GM12878 (cell line): ENCODE measurements at regions not wholly inside any gene's neighbourhood (a gene's known extent, or its start where the extent isn't known, plus 50 kb on each side); places are given as distances from the start of the nearest gene placed in this dataset.

ENCODE experiments used
- ATAC-seq: fragments of 200-7000 bp; cut with Tn5 transposase; 3 replicates; pipeline ENCODE4 v1.9.1; 2020; ENCODE audit warnings: mild to moderate bottlenecking, moderate library complexity
- BruUV-seq: library from RNA; stranded (reverse); fragments of 400-500 nt; replicated peaks from 2 replicates; lab custom pipeline; 2021; lab: Mats Ljungman, UMichigan
- CTCF ChIA-PET: fragments of 300-600 bp; sonication (Branson Sonifier 250); formaldehyde crosslinking; extraction: SDS; loops from one replicate; lab custom pipeline; 2021; ENCODE audit warnings: inconsistent platforms; lab: Yijun Ruan, JAX
- POLR2A ChIA-PET: fragments of 350-600 bp; formaldehyde crosslinking; extraction: SDS; loops from one replicate; lab custom pipeline; 2021; ENCODE audit warnings: inconsistent platforms; lab: Charles Lee
- RAD21 ChIA-PET: fragments of 300-600 bp; sonication (Branson Sonifier 250); formaldehyde crosslinking; loops from one replicate; lab custom pipeline; 2023; ENCODE audit warnings: antibody characterized with exemption; ENCODE audit not compliant: unreplicated experiment; lab: Charles Lee
- SMC1A ChIA-PET: fragments of 300-600 bp; sonication (Branson Sonifier 250); formaldehyde crosslinking; loops from one replicate; lab custom pipeline; 2023; ENCODE audit not compliant: unreplicated experiment, uncharacterized antibody; lab: Charles Lee
- DNase-seq: peaks from one replicate; pipeline ENCODE4 v3.0.0-alpha.2; 2011; ENCODE audit warnings: low read depth, low spot score
- FAIRE-seq: peaks from 3 replicates; lab custom pipeline; 2011; peaks lifted over from hg19 to GRCh38; lab: Jason Lieb, UNC
- H2AFZ ChIP-seq: 2 replicates; pipeline ENCODE4 v1.6.0; 2011; ENCODE audit warnings: low read depth, low read length, control low read depth; ENCODE audit not compliant: control insufficient read depth
- H3K27ac ChIP-seq: 2 replicates; pipeline ENCODE4 v1.5.1; 2011; ENCODE audit warnings: control low read depth; ENCODE audit not compliant: control insufficient read depth, insufficient read depth
- H3K27me3 ChIP-seq, 2 experiments: replicated peaks in 1 of 2; 2 replicates each; pipeline versions ENCODE4 v1.6.0 to v1.6.1; 2011; ENCODE audit warnings: low read length in 1 of 2; ENCODE audit not compliant: control insufficient read depth in 2 of 2, insufficient read depth in 2 of 2
- H3K36me3 ChIP-seq, 2 experiments: 2 replicates each; pipeline ENCODE4 v1.5.1; 2011; ENCODE audit warnings: low read length in 1 of 2; ENCODE audit not compliant: control insufficient read depth in 2 of 2, insufficient read depth in 2 of 2
- H3K4me1 ChIP-seq: 2 replicates; pipeline ENCODE4 v1.6.1; 2011; ENCODE audit warnings: mild to moderate bottlenecking, low read length, moderate library complexity, mixed read lengths; ENCODE audit not compliant: control insufficient read depth, insufficient read depth
- H3K4me2 ChIP-seq: 2 replicates; pipeline ENCODE4 v1.6.0; 2011; ENCODE audit warnings: control low read depth; ENCODE audit not compliant: control insufficient read depth, insufficient read depth
- H3K4me3 ChIP-seq: fragments of 200-600 bp; sonication (generic); 2 replicates; pipeline ENCODE4 v1.5.1; 2016
- H3K79me2 ChIP-seq: 2 replicates; pipeline ENCODE4 v1.6.0; 2011; ENCODE audit warnings: low read length; ENCODE audit not compliant: control insufficient read depth, insufficient read depth
- H3K9ac ChIP-seq: 2 replicates; pipeline ENCODE4 v1.8.0; 2011; ENCODE audit warnings: low read length, control low read depth, mixed read lengths; ENCODE audit not compliant: control insufficient read depth, insufficient read depth
- H3K9me3 ChIP-seq: replicated peaks from 3 replicates; pipeline ENCODE4 v1.5.1; 2011; ENCODE audit warnings: mild to moderate bottlenecking, low read length; ENCODE audit not compliant: control insufficient read depth, insufficient read depth
- H4K20me1 ChIP-seq: 2 replicates; pipeline ENCODE4 v1.6.0; 2011; ENCODE audit not compliant: control insufficient read depth, insufficient read depth
- CBX5 ChIP-seq: sonication (generic); IDR thresholded peaks from 2 replicates; pipeline ENCODE4 v1.6.1; 2016; ENCODE audit warnings: low read depth, moderate library complexity, mild to moderate bottlenecking, inconsistent platforms
- CEBPB ChIP-seq, 2 experiments: fragments of 150-350 bp in 1 of 2; IDR thresholded peaks; 2 replicates each; pipeline ENCODE4 v1.6.1; 2012 to 2014; ENCODE audit warnings: low read depth in 2 of 2, low read length in 2 of 2, borderline replicate concordance in 1 of 2, inconsistent platforms in 1 of 2
- FOS ChIP-seq: IDR thresholded peaks from 3 replicates; pipeline ENCODE4 v1.6.1; 2011; ENCODE audit warnings: borderline replicate concordance; ENCODE audit not compliant: insufficient read length; ENCODE audit errors: extremely low read depth
- HCFC1 ChIP-seq: fragments of 150-350 bp; IDR thresholded peaks from 2 replicates; pipeline ENCODE4 v1.6.1; 2014; ENCODE audit warnings: low read length
- SUZ12 ChIP-seq: fragments of 200-600 bp; sonication (generic); IDR thresholded peaks from one replicate; pipeline ENCODE4 v1.6.1; 2018; ENCODE audit warnings: antibody characterized with exemption, mild to moderate bottlenecking; ENCODE audit not compliant: unreplicated experiment
- WGBS: methylation state at CpG from one replicate; pipeline ENCODE4 v1.1.6; 2016; ENCODE audit warnings: low lambda C conversion rate; ENCODE audit not compliant: insufficient replicate concordance, insufficient coverage; ENCODE audit errors: missing lambda C conversion rate; 5-methylcytosine and 5-hydroxymethylcytosine counted together
- in situ Hi-C: fragments of 300-500 bp; cut with MboI; formaldehyde crosslinking; loops from 9 replicates; pipeline ENCODE4 v1.14.3; 2018; ENCODE audit warnings: mixed read lengths
- intact Hi-C: fragments of 100-400 bp; cut with micrococcal nuclease; formaldehyde crosslinking; loops from one replicate; pipeline ENCODE4 v1.14.2; 2022; ENCODE audit not compliant: unreplicated experiment
- TF ChIP-seq, protein P1 (sequence below): fragments of 450-650 bp; IDR thresholded peaks from 2 replicates; pipeline ENCODE4 v1.6.1; 2017; ENCODE audit warnings: mild to moderate bottlenecking, moderate library complexity

DNA sequence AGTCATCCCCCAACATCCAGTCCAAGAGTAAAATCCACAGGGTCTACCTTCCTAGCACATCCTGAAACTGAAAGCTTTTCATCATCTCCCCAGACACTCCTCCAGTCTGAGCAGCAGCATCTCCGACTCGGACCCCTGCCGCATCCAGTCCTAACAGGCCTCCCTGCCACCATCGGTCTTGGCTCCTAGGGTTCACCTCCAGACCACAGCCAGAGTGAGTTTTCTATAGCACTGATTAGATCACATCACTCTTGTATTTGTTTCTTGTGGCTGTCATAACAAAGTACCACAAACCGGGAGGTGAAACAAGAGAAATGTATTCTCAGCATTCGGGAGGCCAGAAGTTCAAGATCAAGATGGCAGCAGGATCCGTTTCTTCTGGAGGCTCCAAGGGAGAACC lies 187.8 kb downstream of the TOMM20 start:
- no peaks in the 10 kb centered on the region for H3K79me2 ChIP-seq
- POLR2A ChIA-PET = interaction anchor here (0.9 to 1.3 kb wide), 2 partner anchors 8 to 10 kb away, joined by 3 to 4 read pairs; no protein-coding TSS in a partner anchor
- DNase-seq = no peak
- H4K20me1 ChIP-seq = no peaks in the 10 kb centered on the region
- ATAC-seq = no peak
- no peaks in the 10 kb centered on the region for H3K36me3 ChIP-seq
- RAD21 ChIA-PET = interaction anchor here (1.0 kb wide), 1 partner anchor 22 kb away, joined by 3 read pairs; no protein-coding TSS in a partner anchor
- no peaks in the 10 kb centered on the region for H3K27me3 ChIP-seq
- no peak for TF ChIP-seq SUZ12
- no peak for TF ChIP-seq CEBPB (IDR thresholded peaks at IDR 0.05; ENCODE audit: borderline replicate concordance in 1 of 2, low read depth in 2 of 2, low read length in 2 of 2)
- no peak for TF ChIP-seq FOS
- TF ChIP-seq, protein P1, sequence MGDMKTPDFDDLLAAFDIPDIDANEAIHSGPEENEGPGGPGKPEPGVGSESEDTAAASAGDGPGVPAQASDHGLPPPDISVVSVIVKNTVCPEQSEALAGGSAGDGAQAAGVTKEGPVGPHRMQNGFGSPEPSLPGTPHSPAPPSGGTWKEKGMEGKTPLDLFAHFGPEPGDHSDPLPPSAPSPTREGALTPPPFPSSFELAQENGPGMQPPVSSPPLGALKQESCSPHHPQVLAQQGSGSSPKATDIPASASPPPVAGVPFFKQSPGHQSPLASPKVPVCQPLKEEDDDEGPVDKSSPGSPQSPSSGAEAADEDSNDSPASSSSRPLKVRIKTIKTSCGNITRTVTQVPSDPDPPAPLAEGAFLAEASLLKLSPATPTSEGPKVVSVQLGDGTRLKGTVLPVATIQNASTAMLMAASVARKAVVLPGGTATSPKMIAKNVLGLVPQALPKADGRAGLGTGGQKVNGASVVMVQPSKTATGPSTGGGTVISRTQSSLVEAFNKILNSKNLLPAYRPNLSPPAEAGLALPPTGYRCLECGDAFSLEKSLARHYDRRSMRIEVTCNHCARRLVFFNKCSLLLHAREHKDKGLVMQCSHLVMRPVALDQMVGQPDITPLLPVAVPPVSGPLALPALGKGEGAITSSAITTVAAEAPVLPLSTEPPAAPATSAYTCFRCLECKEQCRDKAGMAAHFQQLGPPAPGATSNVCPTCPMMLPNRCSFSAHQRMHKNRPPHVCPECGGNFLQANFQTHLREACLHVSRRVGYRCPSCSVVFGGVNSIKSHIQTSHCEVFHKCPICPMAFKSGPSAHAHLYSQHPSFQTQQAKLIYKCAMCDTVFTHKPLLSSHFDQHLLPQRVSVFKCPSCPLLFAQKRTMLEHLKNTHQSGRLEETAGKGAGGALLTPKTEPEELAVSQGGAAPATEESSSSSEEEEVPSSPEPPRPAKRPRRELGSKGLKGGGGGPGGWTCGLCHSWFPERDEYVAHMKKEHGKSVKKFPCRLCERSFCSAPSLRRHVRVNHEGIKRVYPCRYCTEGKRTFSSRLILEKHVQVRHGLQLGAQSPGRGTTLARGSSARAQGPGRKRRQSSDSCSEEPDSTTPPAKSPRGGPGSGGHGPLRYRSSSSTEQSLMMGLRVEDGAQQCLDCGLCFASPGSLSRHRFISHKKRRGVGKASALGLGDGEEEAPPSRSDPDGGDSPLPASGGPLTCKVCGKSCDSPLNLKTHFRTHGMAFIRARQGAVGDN = no peak
- no peak for TF ChIP-seq CBX5
- TF ChIP-seq HCFC1 = no peak
- H3K9me3 ChIP-seq = peaks cover 3% of the 10 kb centered on the region; the same call in 1 of the 3 replicates
- 94% methylated on average over 7 of the region's 7 CpGs for WGBS
- CTCF ChIA-PET = no interaction called here
- no peak overlapping the region for H3K4me2 ChIP-seq
- SMC1A ChIA-PET = interaction anchor here (1.3 to 4.9 kb wide), 5 partner anchors 8 to 22 kb away, joined by 5 to 38 read pairs (median 10); no protein-coding TSS in a partner anchor
- peaks cover 16% of the 10 kb centered on the region; the same call in 1 of the 2 replicates for H3K4me1 ChIP-seq
- BruUV-seq = no TSS peak
- no peak overlapping the region for H3K27ac ChIP-seq
- intact Hi-C loops = no loop called here
- H3K9ac ChIP-seq = no peak overlapping the region
- no peak for FAIRE-seq
- in situ Hi-C loops = no loop called here
- H3K4me3 ChIP-seq = no peak overlapping the region
- H2AFZ ChIP-seq = no peak overlapping the region
